C1 segment of cervical spinal cord (tissue), 14 donors: ENCODE measurements at regions not wholly inside any gene's neighbourhood (a gene's known extent, or its start where the extent isn't known, plus 50 kb on each side); places are given as distances from the start of the nearest gene placed in this dataset.

ENCODE experiments used
- DNase-seq, 14 donors: peaks; one replicate each; lab custom pipeline; 2025; lab: John Stamatoyannopoulos, UW

- no peak for DNase-seq
These were observed 267.8 kb upstream of the NXPH2 start for GRCh38 chr2:139048017-139048416.

GRCh38 chr2:139045524-139045923 lies 265.3 kb upstream of the NXPH2 start:
- DNase-seq, result no peak

GRCh38 chr2:139034064-139034463 lies 253.9 kb upstream of the NXPH2 start:
- DNase-seq, result no peak

GRCh38 chr2:139033300-139033699 lies 253.1 kb upstream of the NXPH2 start:
- no peak for DNase-seq

- DNase-seq, result no peak
These were observed 251.5 kb upstream of the NXPH2 start for GRCh38 chr2:139031722-139032121.

GRCh38 chr2:139020287-139020686 lies 240.1 kb upstream of the NXPH2 start:
- DNase-seq, result no peak

- no peak for DNase-seq
These were observed 238.1 kb upstream of the NXPH2 start for GRCh38 chr2:139018252-139018651.

- DNase-seq, result no peak
These were observed 226.9 kb upstream of the NXPH2 start for GRCh38 chr2:139007130-139007529.

- no peak for DNase-seq
These were observed 220.1 kb upstream of the NXPH2 start for GRCh38 chr2:139000131-139000785.

- DNase-seq, result no peak
These were observed 217.8 kb upstream of the NXPH2 start for GRCh38 chr2:138997856-138998517.

GRCh38 chr2:138997346-138997745 lies 217.2 kb upstream of the NXPH2 start:
- DNase-seq, result no peak

- no peak for DNase-seq
These were observed 214.3 kb upstream of the NXPH2 start for GRCh38 chr2:138994502-138994901.

- DNase-seq, result no peak
These were observed 205.7 kb upstream of the NXPH2 start for GRCh38 chr2:138985881-138986280.

- DNase-seq, result no peak
These were observed 199.1 kb upstream of the NXPH2 start for GRCh38 chr2:138979131-138979785.

GRCh38 chr2:138974651-138975050 lies 194.5 kb upstream of the NXPH2 start:
- no peak for DNase-seq

GRCh38 chr2:138964418-138964817 lies 184.2 kb upstream of the NXPH2 start:
- DNase-seq, result no peak

- no peak for DNase-seq
These were observed 182.5 kb upstream of the NXPH2 start for GRCh38 chr2:138962686-138963085.

- DNase-seq, result no peak
These were observed 180.0 kb upstream of the NXPH2 start for GRCh38 chr2:138960191-138960590.

GRCh38 chr2:138959031-138959430 lies 178.8 kb upstream of the NXPH2 start:
- DNase-seq, result no peak

- no peak for DNase-seq
These were observed 175.9 kb upstream of the NXPH2 start for GRCh38 chr2:138956116-138956515.

- no peak for DNase-seq
These were observed 170.3 kb upstream of the NXPH2 start for GRCh38 chr2:138950486-138950885.

- DNase-seq, result no peak
These were observed 169.3 kb upstream of the NXPH2 start for GRCh38 chr2:138949517-138949916.

- no peak for DNase-seq
These were observed 167.9 kb upstream of the NXPH2 start for GRCh38 chr2:138948070-138948539.
